Vagina (tissue), 2 donors: ENCODE measurements at regions not wholly inside any gene's neighbourhood (a gene's known extent, or its start where the extent isn't known, plus 50 kb on each side); places are given as distances from the start of the nearest gene placed in this dataset.

ENCODE experiments used
- DNase-seq, 2 donors: peaks; one replicate each; pipeline ENCODE4 v3.0.0-alpha.2; 2017; ENCODE audit errors: extremely low spot score in 2 of 2
- H3K27ac ChIP-seq: fragments of 200-600 bp; sonication (generic); one replicate; pipeline ENCODE4 v1.5.1; 2019
- H3K27me3 ChIP-seq: fragments of 200-600 bp; sonication (generic); one replicate; pipeline ENCODE4 v1.5.1; 2019
- H3K36me3 ChIP-seq, 2 donors: fragments of 200-600 bp; sonication (generic); one replicate each; pipeline ENCODE4 v1.5.1; 2017 to 2019
- H3K4me1 ChIP-seq: fragments of 200-600 bp; sonication (generic); one replicate; pipeline ENCODE4 v1.5.1; 2019
- H3K4me3 ChIP-seq, 2 donors: fragments of 200-600 bp; sonication (generic); 1 replicate in 1 of 2; 2 replicates in 1 of 2; pipeline ENCODE4 v1.5.1; 2016 to 2019
- H3K9me3 ChIP-seq: fragments of 200-600 bp; sonication (generic); one replicate; pipeline ENCODE4 v1.5.1; 2019
- POLR2A ChIP-seq, 2 donors: fragments of 450-650 bp; IDR thresholded peaks; one replicate each; pipeline ENCODE4 v1.6.1; 2017; ENCODE audit warnings: antibody characterized with exemption in 2 of 2, mild to moderate bottlenecking in 2 of 2, moderate library complexity in 2 of 2
- POLR2AphosphoS5 ChIP-seq, 2 donors: sonication (generic); formaldehyde crosslinking; IDR thresholded peaks; one replicate each; pipeline ENCODE4 v1.9.0; 2017; ENCODE audit warnings: antibody characterized with exemption in 2 of 2, mild to moderate bottlenecking in 2 of 2, low read depth in 1 of 2; ENCODE audit not compliant: insufficient read depth in 1 of 2
- intact Hi-C: fragments of 100-400 bp; cut with DNase I; formaldehyde crosslinking; loops from one replicate; pipeline ENCODE4 v1.15.1; 2023
- TF ChIP-seq, protein P1 (sequence below), 3 experiments: fragments of 450-650 bp in 2 of 3; fragments of 200-600 bp in 1 of 3; sonication (generic) in 1 of 3; IDR thresholded peaks; one replicate each; pipeline ENCODE4 v1.5.1; 2017 to 2019; ENCODE audit warnings: antibody characterized with exemption in 3 of 3, mild to moderate bottlenecking in 2 of 3, moderate library complexity in 2 of 3

DNA sequence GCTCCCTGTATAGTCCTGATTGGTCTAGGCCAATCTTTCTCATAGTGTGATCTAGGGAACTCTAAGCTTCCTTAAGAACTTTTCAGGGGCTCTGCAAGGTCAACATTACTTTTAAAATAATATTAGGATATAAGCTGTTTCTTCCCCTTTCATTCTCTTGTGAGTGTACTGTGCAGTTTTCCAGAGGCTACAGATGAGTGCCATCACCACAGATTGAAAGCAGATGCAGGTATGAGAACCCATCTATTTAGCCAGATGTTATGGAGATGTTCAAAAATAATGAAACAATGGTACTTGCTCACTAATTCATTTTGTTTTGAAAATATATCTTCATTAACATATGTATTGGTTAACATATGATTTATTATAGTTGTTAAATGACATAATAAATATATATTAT is 169.2 kb upstream of the SEMA3A start:
- no peak overlapping the region for H3K4me3 ChIP-seq
- intact Hi-C loops: no loop called here
- no peak overlapping the region for H3K27ac ChIP-seq
- no peaks in the 10 kb centered on the region for H3K36me3 ChIP-seq
- no peaks in the 10 kb centered on the region for H3K4me1 ChIP-seq
- no peaks in the 10 kb centered on the region for H3K9me3 ChIP-seq
- DNase-seq: no peak
- TF ChIP-seq POLR2A (IDR thresholded peaks at IDR 0.05): no peak
- no peak for TF ChIP-seq POLR2AphosphoS5 (IDR thresholded peaks at IDR 0.05; ENCODE audit: insufficient read depth in 1 of 2, low read depth in 1 of 2)
- TF ChIP-seq, protein P1, sequence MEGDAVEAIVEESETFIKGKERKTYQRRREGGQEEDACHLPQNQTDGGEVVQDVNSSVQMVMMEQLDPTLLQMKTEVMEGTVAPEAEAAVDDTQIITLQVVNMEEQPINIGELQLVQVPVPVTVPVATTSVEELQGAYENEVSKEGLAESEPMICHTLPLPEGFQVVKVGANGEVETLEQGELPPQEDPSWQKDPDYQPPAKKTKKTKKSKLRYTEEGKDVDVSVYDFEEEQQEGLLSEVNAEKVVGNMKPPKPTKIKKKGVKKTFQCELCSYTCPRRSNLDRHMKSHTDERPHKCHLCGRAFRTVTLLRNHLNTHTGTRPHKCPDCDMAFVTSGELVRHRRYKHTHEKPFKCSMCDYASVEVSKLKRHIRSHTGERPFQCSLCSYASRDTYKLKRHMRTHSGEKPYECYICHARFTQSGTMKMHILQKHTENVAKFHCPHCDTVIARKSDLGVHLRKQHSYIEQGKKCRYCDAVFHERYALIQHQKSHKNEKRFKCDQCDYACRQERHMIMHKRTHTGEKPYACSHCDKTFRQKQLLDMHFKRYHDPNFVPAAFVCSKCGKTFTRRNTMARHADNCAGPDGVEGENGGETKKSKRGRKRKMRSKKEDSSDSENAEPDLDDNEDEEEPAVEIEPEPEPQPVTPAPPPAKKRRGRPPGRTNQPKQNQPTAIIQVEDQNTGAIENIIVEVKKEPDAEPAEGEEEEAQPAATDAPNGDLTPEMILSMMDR (IDR thresholded peaks at IDR 0.05): no peak
- H3K27me3 ChIP-seq: no peaks in the 10 kb centered on the region

DNA sequence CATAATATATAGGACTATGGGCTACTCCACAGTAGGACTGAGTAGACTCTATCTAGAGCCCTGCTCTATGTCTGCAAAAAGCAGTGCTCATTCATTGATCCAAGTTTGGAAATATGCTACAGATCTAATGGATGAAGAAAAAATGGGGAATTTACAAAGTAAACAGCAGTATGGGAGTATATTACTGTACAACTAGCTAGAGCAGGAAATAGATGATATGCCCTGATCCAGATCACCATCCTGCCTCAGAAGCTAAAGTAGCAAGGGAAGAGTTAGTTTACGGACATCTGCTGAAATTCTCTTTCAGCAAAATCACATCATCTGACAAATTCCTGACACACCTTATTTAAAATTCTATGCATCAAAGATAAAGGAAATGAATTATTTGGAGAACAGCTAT is 168.2 kb upstream of the SEMA3A start:
- no peak overlapping the region for H3K4me3 ChIP-seq
- H3K9me3 ChIP-seq: no peaks in the 10 kb centered on the region
- no peaks in the 10 kb centered on the region for H3K4me1 ChIP-seq
- intact Hi-C loops: no loop called here
- DNase-seq: no peak
- H3K27me3 ChIP-seq: no peaks in the 10 kb centered on the region
- H3K27ac ChIP-seq: no peak overlapping the region
- TF ChIP-seq, protein P1 (IDR thresholded peaks at IDR 0.05): no peak
- no peak for TF ChIP-seq POLR2AphosphoS5 (IDR thresholded peaks at IDR 0.05; ENCODE audit: insufficient read depth in 1 of 2, low read depth in 1 of 2)
- H3K36me3 ChIP-seq: no peaks in the 10 kb centered on the region

DNA sequence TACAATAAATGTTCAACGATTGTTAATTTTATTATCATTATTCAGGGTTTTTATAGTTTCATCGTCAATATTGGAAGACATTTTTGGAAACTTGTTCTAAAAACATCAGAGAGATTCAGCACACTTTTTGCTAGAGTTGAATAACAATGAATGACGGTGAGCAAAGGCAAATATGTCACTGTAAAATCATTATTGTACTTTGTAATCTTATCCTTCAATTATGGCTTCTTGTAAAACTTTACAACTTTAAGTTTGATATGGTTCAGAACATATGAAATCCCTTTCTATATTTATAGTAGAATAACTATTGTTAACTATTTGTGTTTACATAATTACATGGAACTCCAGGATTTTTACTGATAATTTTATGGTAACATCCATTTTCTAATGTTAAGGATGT is 167.8 kb upstream of the SEMA3A start:
- TF ChIP-seq POLR2AphosphoS5 (IDR thresholded peaks at IDR 0.05; ENCODE audit: insufficient read depth in 1 of 2, low read depth in 1 of 2) (no peak), POLR2A (IDR thresholded peaks at IDR 0.05) (no peak)
- TF ChIP-seq, protein P1 (IDR thresholded peaks at IDR 0.05): no peak
- Histone ChIP-seq H3K27ac (no peak overlapping the region), H3K4me1 (no peaks in the 10 kb centered on the region), H3K27me3 (no peaks in the 10 kb centered on the region), H3K4me3 (no peak overlapping the region), H3K36me3 (no peaks in the 10 kb centered on the region), H3K9me3 (no peaks in the 10 kb centered on the region)
- intact Hi-C loops: no loop called here
- no peak for DNase-seq

DNA sequence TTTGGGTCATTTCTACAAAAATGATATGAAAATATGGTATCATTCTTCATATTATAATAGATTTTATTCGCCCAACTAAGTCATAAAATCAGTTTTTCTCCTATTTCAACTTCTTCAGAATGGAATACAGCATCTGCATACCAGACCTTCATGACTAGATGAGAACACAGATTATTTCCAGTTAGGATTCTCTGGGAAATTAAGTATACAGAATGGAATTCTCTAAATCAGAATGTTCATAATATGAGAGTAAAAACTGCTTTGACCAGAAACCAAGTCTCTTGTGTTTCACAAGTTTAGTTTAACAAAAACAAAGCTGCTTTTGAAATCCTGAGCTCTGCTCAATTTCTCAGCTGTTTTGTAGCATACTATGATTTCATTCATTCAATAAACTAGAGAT is 160.3 kb upstream of the SEMA3A start:
- no peak overlapping the region for H3K4me3 ChIP-seq
- H3K27ac ChIP-seq: no peak overlapping the region
- TF ChIP-seq POLR2AphosphoS5 (IDR thresholded peaks at IDR 0.05; ENCODE audit: insufficient read depth in 1 of 2, low read depth in 1 of 2): no peak
- TF ChIP-seq, protein P1 (IDR thresholded peaks at IDR 0.05): no peak
- no peak for TF ChIP-seq POLR2A (IDR thresholded peaks at IDR 0.05)
- intact Hi-C loops: no loop called here
- no peaks in the 10 kb centered on the region for H3K4me1 ChIP-seq
- no peaks in the 10 kb centered on the region for H3K36me3 ChIP-seq
- H3K27me3 ChIP-seq: no peaks in the 10 kb centered on the region
- no peaks in the 10 kb centered on the region for H3K9me3 ChIP-seq
- DNase-seq: no peak

DNA sequence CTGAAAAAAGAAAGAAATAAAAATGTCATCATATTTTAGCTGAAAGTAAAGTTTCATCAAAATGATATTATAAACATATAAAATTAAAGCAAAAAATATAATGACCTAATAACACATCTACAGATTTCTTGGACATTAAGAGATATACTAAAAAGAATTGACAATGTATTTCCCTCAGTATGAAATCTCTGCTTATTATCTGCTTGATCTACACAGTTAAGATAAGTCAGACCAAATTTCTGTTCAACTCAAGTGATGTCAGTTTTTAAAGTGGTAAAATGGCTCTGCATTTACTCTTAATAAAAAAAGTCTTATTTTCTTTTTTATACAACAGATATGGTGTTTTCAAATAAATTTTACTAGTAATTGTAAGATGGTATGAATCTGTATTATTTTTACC is 159.4 kb upstream of the SEMA3A start:
- Histone ChIP-seq H3K27ac (no peak overlapping the region), H3K27me3 (no peaks in the 10 kb centered on the region), H3K4me3 (no peak overlapping the region), H3K4me1 (no peaks in the 10 kb centered on the region), H3K36me3 (no peaks in the 10 kb centered on the region), H3K9me3 (no peaks in the 10 kb centered on the region)
- TF ChIP-seq POLR2A (IDR thresholded peaks at IDR 0.05): no peak
- no peak for TF ChIP-seq POLR2AphosphoS5 (IDR thresholded peaks at IDR 0.05; ENCODE audit: insufficient read depth in 1 of 2, low read depth in 1 of 2)
- TF ChIP-seq, protein P1 (IDR thresholded peaks at IDR 0.05): no peak
- intact Hi-C loops: no loop called here
- DNase-seq: no peak
